ENCODE measurements at regions not wholly inside any gene's neighbourhood (a gene's known extent, or its start where the extent isn't known, plus 50 kb on each side); places are given as distances from the start of the nearest gene placed in this dataset.
"Not testable (repeated sequence)": the region's sequence is repeated elsewhere in the genome, so short reads cannot be mapped to it uniquely, and the experiment has no call there.

DNA sequence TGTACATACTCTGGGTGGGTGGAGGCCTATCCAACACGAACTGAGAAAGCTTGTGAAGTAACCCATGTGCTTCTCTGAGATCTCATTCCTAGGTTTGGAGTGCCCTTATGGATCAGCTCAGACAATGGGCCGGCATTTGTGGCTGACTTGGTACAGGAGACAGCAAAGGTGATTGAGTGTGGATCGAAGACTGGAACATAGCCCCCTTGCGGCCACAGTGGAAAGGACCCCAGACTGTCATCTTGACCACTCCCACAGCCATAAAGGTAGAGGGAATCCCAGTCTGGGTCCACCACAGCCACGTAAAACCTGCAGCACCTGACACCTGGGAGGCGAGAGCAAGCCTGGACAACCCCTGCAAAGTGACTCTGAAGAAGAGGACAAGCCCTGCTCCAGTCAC is 598.0 kb upstream of the AADAT start:
- DNase-seq: no peak

DNA sequence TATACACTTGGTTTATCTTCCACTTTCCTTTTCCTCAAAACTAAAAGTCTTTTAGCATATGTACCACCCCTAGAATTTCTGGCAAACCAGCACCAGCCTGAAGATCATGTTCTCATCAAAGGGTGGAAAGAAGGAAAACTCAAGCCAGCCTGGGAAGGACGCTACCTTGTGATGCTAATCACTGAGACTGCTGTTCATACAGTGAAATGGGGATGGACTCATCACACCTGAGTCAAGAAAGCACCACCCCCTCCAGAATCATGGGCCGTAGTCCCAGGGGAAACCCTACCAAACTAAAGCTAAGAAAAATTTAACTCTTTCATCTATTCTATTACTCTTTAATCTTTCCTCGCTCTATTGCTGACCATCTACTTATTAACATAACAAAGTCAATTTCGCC is 595.9 kb upstream of the AADAT start:
- DNase-seq: not testable (repeated sequence)

- DNase-seq: no peak
Measured at GRCh38 chr4:170682558-170683294, 593.0 kb upstream of the AADAT start.

DNA sequence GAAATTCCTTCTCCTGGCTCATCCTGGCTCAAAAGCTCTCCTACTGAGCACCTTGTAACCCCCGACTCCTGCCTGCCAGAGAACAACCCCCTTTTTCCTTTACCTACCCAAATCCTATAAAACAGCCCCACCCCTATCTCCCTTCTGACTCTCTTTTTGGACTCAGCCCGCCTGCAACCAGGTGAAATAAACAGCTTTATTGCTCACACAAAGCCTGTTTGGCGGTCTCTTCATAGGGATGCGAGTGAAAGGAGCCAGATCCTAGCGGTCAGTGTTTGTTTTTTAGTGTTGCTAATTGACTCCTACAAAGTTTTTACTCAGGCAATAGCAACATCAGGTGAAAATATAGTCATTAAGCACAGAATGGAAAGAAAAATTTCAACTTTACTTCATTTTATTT is 592.3 kb upstream of the AADAT start:
- DNase-seq: not testable (repeated sequence)

- DNase-seq: no peak
Measured at GRCh38 chr4:170675568-170676262, 586.0 kb upstream of the AADAT start.

- no peak for DNase-seq
Measured at GRCh38 chr4:170674176-170674575, 584.4 kb upstream of the AADAT start.

DNA sequence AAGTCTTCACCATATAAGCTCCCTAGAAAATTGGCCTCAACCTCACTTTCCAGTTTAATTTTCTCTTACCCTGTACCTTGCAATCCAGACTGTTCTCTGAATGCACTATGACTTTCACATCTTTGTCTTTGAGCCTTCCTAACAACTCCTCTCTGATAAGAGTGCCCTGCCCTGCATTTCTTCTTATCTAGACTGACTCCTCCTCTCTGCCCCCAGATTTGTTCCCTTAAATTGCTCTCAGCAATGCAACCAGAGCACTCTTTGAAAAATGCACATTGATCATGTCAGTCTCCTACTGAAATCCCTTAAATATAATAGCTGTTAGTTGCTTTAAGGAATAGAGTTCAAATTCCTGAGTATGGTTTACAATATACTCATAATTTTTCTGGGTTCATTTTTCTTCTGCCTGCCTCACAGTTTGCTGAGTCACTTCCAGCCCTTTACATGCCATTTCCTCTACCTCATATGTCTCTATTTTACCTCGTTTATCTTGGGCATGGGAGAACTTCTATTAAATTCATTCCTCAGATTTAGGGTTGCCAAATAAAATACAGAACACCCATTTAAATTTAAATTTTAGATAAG is 582.7 kb upstream of the AADAT start:
- DNase-seq: no peak

- no peak for DNase-seq
Measured at GRCh38 chr4:170671171-170671570, 581.4 kb upstream of the AADAT start.

DNA sequence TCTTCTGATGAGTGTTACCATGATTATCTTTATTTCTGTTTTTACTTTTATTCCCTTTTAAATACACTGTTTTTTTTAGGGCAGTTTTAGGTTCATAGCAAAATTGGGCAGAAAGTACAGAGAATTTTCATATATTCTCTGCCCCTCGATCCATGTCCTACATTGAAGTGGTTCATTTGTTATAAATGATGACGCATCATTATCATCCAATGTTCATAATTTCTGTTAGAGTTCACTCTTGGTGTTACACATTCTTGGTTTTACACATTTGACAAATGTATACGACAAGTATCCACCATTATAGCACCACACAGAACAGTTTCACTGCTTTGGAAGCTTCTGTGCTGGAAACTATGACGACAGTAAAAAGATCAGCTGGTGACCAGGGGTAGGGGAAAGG is 578.1 kb upstream of the AADAT start:
- DNase-seq: no peak

DNA sequence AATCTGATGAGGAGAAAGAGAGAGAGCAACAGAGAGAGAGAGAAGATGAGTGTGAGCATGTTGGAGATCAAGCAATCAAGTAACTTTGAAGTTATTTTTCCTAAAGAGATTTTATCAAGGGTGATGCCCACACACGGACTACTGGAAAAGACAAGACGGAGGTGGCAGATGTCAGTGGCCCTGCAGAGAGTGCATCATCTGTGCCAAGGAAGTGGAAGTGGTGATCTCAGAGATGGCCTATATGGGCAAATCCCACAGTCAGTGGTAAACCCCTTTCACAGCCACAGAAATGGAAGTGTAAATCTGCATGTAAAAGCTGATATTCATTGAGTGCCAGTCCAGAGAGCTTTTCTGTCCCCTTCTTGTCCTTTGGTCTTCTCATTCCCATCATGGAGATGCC is 577.2 kb upstream of the AADAT start:
- no peak for DNase-seq

DNA sequence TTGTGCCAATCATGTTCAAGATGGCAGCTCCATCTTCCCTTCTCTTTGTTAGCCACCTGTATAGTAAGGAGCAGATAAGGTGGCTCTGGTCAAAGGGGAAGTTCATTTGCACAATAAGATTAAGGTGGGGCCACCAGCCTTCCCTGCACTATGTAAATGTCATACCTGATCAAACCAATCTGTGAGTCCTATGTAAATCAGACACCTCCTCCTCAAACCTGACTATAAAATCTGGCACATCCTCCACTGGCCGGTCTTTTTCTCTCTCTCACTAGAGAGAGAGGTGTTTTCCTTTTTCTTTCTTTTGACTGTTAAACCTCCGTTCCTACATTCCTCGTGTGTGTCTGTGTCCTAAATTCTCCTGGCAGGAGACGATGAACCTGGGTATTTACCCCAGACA is 572.5 kb upstream of the AADAT start:
- no peak for DNase-seq

DNA sequence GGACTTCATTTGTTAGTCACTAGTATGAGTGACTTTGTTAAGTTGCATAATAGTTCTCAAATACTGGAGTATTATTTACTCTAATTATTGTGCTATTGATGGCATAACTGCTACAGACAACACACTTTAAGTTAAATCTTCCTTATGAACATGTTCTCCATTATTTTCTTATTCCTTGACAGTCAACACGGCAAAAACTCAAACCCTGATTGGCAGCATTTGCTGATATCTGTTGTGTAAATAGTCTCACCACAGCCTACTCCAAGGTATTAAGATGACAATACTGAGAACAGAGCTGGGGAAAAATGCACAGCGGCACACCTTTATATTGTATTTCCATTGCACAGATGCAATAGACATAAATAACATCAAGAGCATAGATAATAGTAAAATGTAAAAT is 568.0 kb upstream of the AADAT start:
- no peak for DNase-seq

- DNase-seq: no peak
Measured at GRCh38 chr4:170656506-170656905, 566.8 kb upstream of the AADAT start.

- no peak for DNase-seq
Measured at GRCh38 chr4:170652571-170652970, 562.8 kb upstream of the AADAT start.

DNA sequence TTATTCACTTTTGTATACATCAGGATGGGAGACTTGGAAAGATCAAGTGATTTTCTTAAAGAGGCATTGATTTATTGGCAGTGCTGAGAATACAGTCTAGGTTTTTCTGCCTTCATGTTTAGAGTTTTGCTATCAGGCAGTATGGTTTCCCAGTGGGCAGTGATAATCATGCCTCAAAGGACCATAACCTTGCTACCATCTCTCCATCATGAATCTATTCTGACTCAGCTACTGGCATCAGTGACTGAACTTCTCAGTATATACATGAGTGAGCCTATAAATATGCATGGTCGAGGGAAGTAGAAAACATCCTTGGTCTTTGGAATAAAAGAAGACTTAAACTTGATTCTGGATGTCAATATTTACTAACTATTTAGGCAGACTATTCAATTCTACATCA is 562.0 kb upstream of the AADAT start:
- no peak for DNase-seq

GRCh38 chr4:170627418-170627817 is 537.7 kb upstream of the AADAT start:
- DNase-seq: no peak

DNA sequence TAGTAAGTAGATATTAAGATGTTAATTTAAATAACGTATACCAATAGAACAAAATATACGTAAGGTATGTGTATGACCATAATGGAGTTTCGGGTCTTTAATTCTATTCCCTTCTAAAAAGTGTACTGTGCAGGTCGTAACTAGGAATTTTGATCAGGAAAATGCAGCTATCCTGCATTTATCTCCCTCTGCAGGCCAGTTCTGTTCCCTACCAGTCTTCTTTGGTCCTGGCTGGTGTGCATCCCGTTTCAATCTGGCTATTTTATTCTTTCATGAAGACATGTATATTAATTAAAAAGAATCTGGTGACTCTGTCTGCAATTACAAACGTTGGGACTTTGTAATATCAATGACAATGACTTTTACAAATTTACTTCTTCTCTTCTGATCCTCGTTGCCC is 534.1 kb upstream of the AADAT start:
- DNase-seq: no peak

DNA sequence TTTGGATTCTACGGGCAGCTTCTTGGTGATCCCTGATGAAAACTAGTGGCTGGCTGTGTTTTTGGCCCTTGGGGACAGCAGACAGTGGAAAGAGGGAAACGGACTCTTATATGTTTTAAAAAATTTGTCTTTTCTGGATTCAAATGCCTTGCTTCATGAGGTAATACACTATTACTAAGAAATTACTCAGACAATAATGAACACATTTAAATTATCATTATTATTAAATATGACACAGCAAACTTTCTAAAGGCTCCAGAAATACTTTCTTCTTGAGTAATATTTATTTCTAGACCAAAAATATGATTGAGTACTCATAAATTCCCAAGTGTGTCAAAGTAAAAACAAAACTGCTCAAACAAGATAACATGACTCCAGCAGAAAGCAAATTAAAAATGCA is 520.7 kb upstream of the AADAT start:
- no peak for DNase-seq

DNA sequence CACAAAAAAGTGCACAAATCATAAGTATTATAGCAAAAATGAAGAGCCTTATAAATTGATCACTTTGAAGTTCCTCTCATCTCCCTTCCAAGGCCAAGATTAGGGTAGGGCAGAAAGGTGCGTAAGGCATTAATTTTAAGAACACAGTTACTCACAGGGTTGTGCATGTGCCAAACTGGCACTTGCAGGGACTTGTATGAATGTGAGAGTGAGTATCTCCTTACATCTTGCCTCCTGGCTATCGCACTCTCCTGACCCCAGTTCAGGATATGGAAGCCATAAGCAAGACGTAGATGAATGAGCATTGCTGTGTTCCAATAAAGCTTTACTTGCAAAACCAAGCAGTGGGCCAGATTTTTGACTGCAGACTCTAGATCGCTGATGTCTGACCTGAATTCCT is 510.1 kb upstream of the AADAT start:
- DNase-seq: no peak

DNA sequence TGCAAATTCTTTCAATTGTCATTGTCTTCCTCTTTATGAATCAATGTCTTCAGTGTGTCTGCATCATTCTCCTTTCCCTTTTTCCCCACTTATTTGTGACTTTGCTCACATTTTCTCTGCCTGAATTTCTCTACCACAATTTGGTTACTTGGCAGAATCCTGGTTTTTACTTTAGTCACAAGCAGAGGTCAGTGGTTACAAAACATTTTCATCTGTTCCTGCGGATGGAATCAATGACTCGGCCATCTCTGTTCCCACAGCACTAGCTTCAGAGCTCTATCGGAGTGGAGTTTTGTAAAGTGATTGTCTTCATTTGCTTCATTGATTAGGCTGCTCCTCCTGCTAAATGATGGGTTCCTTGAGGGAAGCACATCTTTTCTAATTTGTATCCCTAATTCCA is 501.3 kb upstream of the AADAT start:
- no peak for DNase-seq

DNA sequence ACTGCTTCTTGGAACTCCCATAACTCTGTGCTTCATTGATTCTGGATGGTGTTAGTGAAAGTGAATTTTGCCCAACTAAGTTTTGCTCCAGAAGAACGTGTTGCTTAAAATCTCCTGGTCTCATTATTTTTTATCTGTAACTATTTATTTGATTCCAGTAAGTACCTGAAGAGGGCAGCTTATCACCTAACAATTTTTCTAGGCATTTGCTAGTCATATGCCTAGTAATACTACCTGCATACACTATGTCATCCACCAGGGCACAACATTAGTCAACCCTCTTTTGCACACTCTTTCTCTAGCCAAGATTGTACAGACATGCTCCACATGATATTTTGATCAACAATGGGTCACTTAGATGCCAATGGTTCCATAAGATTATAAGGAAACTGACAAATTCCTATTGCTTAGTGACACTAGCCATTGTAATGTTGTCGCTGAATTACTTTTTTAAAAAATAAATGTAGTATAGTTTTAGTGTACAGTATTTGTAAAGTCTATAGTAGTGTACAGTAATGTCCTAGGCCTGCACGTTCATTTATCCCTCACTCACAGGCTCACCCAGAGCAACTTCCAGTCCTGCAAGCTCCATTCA is 499.9 kb upstream of the AADAT start:
- DNase-seq: peak; percentile 2

GRCh38 chr4:170581969-170582368 is 492.2 kb upstream of the AADAT start:
- no peak for DNase-seq

- DNase-seq: no peak
Measured at GRCh38 chr4:170581322-170581721, 491.6 kb upstream of the AADAT start.

- no peak for DNase-seq
Measured at GRCh38 chr4:170580651-170581050, 490.9 kb upstream of the AADAT start.

All from right kidney (tissue), 1 donor.